SW 1271 (cell line): ENCODE measurements at regions not wholly inside any gene's neighbourhood (a gene's known extent, or its start where the extent isn't known, plus 50 kb on each side); places are given as distances from the start of the nearest gene placed in this dataset.

Source experiments
- DNase-seq, 2 experiments: peaks; one replicate each; lab custom pipeline; 2025; lab: John Stamatoyannopoulos, UW

- no peak for DNase-seq
These were observed 81.0 kb downstream of the SEMA4F start for GRCh38 chr2:74735009-74735408.

- no peak for DNase-seq
These were observed 81.5 kb downstream of the SEMA4F start for GRCh38 chr2:74735564-74735963.

DNA sequence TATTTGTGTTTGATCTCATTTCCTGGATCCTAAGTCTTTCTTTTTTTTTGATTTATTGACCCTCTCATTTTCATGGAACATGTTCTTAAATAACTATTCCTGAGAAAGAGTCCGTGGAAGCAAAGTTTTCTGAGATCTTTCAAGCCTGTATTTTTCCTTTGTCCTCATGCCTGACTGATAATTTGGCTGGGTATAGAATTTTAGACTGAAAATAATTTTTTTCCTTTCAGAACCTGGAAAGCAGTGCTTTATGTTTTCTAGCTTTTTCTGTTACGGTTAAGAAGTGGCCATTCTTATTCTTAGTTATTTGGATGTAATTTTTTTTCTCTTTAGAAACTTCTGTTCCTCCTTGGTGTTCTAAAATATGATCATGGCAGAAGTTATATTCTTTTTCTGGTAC is 82.5 kb downstream of the SEMA4F start:
- no peak for DNase-seq

DNA sequence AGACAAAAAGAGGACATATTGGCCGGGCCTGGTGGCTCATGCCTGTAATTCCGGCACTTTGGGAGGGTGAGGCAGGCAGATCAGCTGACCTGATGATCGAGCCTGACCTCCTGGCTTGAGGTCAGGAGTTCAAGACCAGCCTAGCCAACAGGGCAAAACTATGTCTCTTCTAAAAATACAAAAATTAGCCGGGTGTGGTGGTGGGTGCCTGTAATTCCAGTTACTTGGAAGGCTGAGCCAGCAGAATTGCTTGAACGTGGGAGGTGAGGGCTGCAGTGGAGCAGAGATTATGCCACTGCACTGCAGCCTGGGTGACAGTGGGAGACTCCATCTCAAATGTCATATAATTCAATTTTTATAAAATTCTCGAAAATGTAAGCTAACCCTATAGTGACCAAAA is 84.5 kb downstream of the SEMA4F start:
- no peak for DNase-seq

- no peak for DNase-seq
These were observed 85.1 kb downstream of the SEMA4F start for GRCh38 chr2:74739129-74739528.

DNA sequence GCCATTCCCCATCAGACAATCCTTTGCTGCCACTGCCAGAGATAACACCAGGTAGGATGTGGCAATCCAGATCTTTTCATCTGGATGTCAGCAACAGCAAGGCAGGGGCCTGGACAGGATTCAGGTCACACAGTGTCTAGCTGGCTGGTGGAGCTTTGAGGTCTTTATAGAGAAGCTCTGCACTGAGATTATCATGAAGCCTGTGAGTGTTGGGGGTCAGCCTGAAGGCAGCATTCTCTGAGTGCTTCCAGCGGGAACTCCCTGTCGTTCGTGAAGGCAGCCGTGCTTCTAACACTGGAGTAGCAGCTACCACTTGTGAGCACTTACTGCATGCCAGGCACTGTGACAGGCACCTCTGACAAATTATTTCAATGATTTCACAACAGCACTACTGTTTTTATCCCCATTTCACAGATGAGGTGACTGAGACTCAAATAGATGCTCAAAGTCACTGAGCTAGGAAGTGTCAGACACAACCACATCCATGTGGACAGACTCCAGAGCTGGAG is 85.7 kb downstream of the SEMA4F start:
- no peak for DNase-seq

GRCh38 chr2:74740395-74740740 is 86.3 kb downstream of the SEMA4F start:
- DNase-seq, result no peak

DNA sequence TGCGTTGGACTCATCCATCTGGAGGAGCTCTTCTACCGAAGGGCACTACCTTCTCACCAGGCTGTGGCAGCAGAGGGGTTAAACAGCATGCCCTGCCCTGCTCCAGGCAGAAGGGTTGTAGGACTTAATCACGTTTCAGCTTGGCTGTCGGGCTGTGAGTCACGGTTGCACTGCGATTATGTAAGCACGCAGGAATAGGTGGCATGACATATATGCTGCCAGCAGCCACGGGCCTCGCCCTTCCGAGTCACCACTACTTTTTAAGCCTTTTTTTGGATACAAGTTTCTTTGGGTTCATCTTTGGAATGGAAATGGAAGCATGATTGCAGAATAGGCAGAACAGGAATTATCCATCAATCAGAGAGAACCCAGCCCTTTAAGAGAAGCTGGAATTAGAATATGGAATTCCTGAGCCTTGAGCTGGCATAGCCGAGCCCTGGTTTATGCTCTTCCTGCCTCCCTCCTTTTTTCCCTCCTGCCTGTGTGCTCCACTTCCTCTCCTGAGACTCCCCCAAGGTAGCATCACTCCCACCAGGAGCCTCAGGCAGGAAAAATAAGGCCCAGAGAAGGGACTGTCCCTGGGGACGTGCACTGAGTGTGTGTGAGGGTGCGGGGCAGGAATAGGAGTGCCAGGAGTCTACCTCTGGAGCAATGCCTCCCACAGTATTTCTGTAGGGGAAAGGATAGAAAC is 86.8 kb downstream of the SEMA4F start:
- DNase-seq, result peak; percentile 91 to 96

DNA sequence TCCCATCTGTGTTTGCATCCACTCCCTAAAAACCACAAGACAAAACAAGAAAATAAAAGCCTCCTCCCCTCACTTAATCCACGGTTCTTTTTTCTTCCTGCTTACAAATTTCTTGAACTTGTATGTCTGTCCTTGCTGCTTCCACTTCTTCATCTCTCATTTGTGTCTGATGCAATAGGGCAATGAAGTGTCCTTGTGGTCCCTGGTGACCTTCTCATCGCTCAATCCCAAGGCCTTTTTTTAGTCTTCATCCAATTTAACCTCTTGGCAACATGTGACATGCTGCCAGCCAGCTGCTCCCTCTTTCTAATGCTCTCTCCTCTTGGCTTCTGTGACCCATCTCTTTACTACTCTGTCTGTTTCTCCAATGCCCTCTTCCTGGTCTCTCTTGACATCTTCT is 87.6 kb downstream of the SEMA4F start:
- no peak for DNase-seq

- no peak for DNase-seq
These were observed 88.4 kb downstream of the SEMA4F start for GRCh38 chr2:74742471-74742870.

DNA sequence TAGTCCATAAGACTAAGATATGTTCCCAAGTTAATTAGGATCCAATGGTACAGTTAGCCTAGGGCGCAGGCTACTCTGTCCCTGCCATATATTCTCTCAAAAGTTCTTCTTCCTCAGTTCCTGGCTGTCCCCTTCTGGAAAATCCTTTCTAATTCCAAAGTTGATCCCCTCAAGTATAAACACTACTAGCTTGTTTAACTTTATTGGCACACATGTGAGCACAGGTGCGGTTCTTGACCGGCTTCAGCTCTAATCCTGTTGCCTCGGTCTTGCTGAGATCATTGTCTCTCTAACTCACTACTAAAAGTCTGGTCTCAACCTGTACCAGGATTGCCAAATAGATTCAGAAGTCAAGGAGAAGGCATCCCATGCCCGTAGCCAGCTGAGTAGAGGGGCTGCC is 89.0 kb downstream of the SEMA4F start:
- DNase-seq, result no peak

- DNase-seq, result no peak
These were observed 89.7 kb downstream of the SEMA4F start for GRCh38 chr2:74743778-74744177.

GRCh38 chr2:74744731-74745515 is 89.0 kb upstream of the HK2 start:
- no peak for DNase-seq

DNA sequence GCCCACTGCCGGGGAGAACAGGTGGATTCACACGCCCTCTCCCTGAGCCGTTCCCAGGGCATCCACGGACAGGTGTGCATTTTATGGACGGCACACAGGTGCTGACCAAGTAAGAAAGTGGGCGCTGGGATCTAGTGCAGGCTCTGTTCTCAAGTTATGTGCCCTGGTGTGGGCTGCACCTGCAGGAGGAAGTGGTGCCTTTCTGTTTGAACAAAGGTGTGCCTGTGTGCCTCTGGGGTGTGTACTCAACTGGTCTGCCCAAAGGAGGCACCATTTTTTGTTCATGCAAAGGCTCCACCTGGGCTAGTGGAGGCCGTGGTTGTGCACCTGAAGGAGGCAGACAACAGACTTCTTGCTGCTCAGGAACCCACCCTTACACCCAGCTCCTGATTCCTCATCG is 88.2 kb upstream of the HK2 start:
- no peak for DNase-seq

DNA sequence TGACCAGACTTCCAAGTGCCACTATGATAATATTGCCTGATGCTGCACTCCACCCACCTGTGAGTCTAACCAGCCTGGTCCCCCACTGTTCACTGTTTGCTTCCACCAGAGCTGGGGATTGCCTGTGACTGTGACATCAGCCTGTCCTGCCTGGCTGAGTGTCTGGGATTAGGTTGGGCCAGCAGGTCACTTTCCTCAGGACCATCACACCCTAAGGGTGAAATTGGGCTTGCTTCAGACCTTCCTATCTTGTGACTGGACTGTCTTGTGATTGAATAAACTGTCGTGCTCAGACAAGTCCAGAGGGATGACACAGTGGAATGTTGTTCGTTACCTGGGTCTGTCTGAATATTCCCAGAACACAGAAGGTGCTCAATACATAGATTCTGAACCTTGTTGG is 87.4 kb upstream of the HK2 start:
- no peak for DNase-seq

DNA sequence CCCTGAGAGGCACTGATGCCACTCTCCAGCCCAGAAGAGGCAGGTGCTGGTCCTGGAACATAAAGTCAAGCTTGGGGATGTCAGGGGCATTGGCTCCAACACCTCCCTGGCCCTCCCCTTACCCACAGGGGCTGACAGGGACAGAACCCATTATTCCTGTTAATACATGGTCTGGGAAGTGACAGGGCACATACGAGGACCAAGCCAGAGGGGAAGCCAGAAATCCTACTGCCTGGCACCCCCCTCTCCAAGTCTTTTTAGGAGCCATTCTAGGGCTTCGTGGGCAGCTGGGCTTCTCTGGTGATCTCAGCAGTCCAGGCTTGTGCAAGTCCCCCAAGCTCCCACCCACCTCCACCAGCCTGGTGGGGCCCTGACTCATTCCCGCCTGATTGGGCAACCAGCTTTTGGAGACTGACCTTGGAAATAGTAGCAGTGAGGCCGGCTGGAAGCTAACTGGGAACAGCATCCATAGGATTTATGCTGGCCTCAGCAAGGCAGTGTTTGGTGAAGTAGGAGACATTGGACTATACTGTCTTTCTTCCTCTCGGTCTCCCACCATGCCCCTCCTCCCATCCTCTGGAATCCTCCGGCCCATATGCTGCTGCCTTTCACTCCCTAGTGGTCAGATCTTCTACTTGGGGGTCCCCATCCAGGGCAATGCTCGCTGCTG is 86.4 kb upstream of the HK2 start:
- no peak for DNase-seq

DNA sequence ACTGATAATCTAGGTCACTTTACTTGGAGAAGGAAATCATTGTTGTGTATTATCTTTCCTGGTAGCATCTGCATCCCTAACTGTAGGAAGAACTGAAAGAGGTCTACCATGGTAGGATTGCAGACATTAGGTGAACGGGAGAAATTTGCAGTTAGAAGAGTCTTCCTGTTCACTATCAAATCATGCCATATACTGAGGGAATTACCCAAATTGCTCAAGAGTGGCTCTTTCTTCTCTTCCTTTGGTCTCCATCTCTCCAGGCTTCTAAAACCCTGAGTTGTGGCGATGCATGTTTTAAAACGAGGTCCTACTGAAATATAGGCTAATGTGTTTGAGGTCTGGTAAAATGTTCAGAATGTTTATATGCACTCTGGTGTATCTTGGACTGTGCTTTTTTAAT is 85.3 kb upstream of the HK2 start:
- DNase-seq, result no peak

GRCh38 chr2:74749432-74749831 is 84.5 kb upstream of the HK2 start:
- no peak for DNase-seq

DNA sequence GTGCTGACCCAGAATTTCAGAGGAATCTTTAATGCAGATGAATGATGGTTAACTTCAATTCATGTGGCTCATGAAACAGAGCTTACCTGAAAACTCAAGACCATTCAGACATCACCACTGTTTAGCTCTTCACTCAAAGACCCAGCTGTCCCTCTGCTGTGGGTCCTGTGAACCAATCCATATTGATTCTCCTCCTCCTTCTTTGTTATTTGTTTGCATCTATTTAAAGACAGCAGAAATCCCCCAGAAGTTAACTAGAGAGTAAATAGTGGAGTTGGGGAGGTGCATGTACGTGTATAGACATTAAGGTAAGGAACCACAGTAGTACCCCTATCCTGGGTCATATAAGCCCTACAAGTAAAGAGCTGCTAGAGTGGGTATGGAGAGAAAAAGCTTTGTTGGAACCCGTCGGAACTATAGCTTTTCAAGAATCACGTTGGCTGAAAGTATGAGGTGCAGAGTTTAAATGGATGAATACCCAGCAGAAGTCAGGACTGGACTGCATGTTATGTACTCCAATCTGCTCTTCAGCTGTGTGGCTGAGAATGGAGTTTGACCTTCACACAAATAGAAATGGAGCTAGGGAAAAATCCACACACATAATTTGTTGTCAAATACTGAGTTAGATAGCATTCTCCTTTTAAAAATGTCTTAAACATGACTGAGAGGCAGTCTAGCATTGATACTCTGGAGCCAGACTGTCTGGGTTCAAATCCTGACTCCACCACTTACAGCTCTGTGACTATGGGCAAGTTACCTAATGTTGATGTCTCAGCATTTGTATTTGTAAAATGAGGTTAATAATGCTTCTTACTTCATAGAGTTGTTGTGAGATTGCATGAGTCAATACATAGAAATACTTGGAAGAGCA is 81.7 kb upstream of the HK2 start:
- no peak for DNase-seq

DNA sequence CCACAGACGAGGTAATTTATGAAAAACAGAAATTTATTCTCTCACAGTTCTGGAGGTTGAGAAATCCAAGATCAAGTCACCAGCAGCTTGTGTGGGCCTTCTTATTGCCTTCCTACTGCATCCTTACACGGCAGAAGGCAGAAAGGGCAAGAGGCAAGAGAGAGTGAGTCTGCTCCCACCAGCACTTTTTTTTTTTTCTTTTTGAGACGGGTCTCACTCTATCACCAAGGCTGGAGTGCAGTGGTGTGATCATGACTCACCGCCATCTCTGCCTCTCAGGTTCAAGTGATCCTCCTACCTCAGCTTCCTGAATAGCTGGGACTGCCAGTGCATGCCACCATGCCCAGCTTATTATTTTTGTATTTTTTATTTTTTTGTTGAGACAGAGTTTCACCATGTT is 78.5 kb upstream of the HK2 start:
- no peak for DNase-seq

DNA sequence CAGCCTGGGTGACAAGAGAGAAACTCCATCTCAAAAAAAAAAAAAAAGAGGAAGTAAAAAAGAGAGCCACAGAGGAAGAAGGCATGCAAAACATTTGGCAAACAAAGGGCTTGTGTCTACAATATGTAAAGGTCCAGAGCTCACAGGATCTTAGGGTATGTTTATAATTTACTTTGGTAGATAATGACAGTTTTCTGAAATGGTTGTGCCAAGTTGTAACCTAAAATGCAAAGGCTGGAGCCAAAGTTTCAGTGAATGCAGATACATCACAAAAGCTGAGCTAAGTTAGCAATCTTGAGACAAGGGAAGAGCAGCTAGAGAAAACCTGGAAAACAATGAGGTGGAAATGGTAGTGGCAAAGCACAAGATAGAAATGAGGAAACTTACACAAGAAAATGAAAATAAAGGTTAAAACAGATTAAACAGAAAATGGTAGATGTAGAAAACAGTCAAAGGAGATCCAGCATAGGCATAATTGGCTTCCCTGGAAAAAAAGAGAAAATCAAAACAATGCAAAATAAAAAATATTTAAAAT is 77.5 kb upstream of the HK2 start:
- no peak for DNase-seq

DNA sequence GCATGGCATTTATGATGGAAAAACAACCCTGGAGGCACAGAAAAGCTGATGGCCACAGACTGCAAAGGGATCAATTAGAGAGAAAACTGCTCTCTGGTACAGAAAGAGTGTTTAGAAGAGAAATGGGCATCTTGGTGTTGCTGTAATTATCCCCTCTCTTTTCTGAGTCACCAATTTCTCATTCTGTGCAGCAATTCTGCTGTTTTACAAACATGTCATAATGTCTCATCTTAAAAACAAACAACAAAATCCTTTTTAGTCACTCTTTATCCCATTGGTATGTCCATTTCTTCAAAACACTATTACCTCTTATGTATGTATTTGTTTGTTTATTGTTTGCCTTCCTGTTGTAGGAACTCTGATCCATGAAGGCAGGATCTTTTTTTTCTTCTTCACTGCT is 73.9 kb upstream of the HK2 start:
- DNase-seq, result no peak
